Kidney glomerular epithelial cell (primary cell): ENCODE measurements at regions not wholly inside any gene's neighbourhood (a gene's known extent, or its start where the extent isn't known, plus 50 kb on each side); places are given as distances from the start of the nearest gene placed in this dataset.

Source experiments
- DNase-seq: peaks from one replicate; lab custom pipeline; 2025; lab: John Stamatoyannopoulos, UW

- no peak for DNase-seq
Observed at GRCh38 chr5:130251931-130252330, 347.7 kb downstream of the CHSY3 start.

GRCh38 chr5:130243641-130244040 is 339.4 kb downstream of the CHSY3 start:
- no peak for DNase-seq

GRCh38 chr5:130237721-130238120 is 333.5 kb downstream of the CHSY3 start:
- DNase-seq, result no peak
